Neuronal stem cell (in vitro differentiated cells): ENCODE measurements at regions not wholly inside any gene's neighbourhood (a gene's known extent, or its start where the extent isn't known, plus 50 kb on each side); places are given as distances from the start of the nearest gene placed in this dataset.

Source experiments
- DNase-seq: peaks from one replicate; pipeline ENCODE4 v3.0.0-alpha.2; 2013; ENCODE audit warnings: low spot score
- H2AFZ ChIP-seq: one replicate; pipeline ENCODE4 v1.6.1; 2013; ENCODE audit warnings: mild to moderate bottlenecking, low read length, inconsistent platforms
- H2AK5ac ChIP-seq: 2 replicates; pipeline ENCODE4 v1.6.1; 2013; ENCODE audit warnings: low read depth, mild to moderate bottlenecking, inconsistent platforms, low read length, moderate library complexity, mixed read lengths
- H2BK120ac ChIP-seq: 2 replicates; pipeline ENCODE4 v1.6.1; 2013; ENCODE audit warnings: low read depth, mild to moderate bottlenecking, inconsistent platforms, low read length, moderate library complexity, mixed read lengths
- H2BK12ac ChIP-seq: one replicate; pipeline ENCODE4 v1.6.1; 2013; ENCODE audit warnings: low read length, inconsistent platforms
- H2BK15ac ChIP-seq: 2 replicates; pipeline ENCODE4 v1.6.1; 2013; ENCODE audit warnings: mild to moderate bottlenecking, low read length, inconsistent platforms, mixed read lengths
- H2BK5ac ChIP-seq: one replicate; pipeline ENCODE4 v1.6.1; 2013; ENCODE audit warnings: inconsistent platforms, mild to moderate bottlenecking, low read length, moderate library complexity
- H3K14ac ChIP-seq: one replicate; pipeline ENCODE4 v1.6.1; 2013; ENCODE audit warnings: low read length, inconsistent platforms
- H3K18ac ChIP-seq: 2 replicates; pipeline ENCODE4 v1.6.1; 2013; ENCODE audit warnings: low read length, inconsistent platforms
- H3K23ac ChIP-seq: 2 replicates; pipeline ENCODE4 v1.6.1; 2013; ENCODE audit warnings: low read depth, mild to moderate bottlenecking, mixed read lengths, low read length, inconsistent platforms; ENCODE audit not compliant: poor library complexity
- H3K27ac ChIP-seq: replicated peaks from 3 replicates; pipeline ENCODE4 v1.5.1; 2013; ENCODE audit warnings: low read length, inconsistent platforms
- H3K27me3 ChIP-seq, 3 experiments: 2 replicates each; pipeline ENCODE4 v1.6.1; 2013; ENCODE audit warnings: low read length in 3 of 3, mild to moderate bottlenecking in 2 of 3, inconsistent platforms in 1 of 3, low read depth in 1 of 3, mixed read lengths in 1 of 3, moderate library complexity in 1 of 3; ENCODE audit not compliant: control insufficient read depth in 3 of 3, insufficient read depth in 3 of 3
- H3K36me3 ChIP-seq, 2 donors: replicated peaks in 1 of 2; 2 replicates each; pipeline ENCODE4 v1.6.1; 2013; ENCODE audit warnings: low read length in 2 of 2; ENCODE audit not compliant: control insufficient read depth in 2 of 2, insufficient read depth in 2 of 2
- H3K4ac ChIP-seq: 2 replicates; pipeline ENCODE4 v1.6.1; 2013; ENCODE audit warnings: inconsistent platforms, mild to moderate bottlenecking, low read length, moderate library complexity
- H3K4me1 ChIP-seq, 2 donors: 1 replicate in 1 of 2; 2 replicates in 1 of 2; pipeline ENCODE4 v1.6.1; 2013; ENCODE audit warnings: low read length in 2 of 2, low read depth in 1 of 2; ENCODE audit not compliant: control insufficient read depth in 2 of 2, insufficient read depth in 1 of 2
- H3K4me2 ChIP-seq: one replicate; pipeline ENCODE4 v1.6.1; 2013; ENCODE audit warnings: mild to moderate bottlenecking, low read length, inconsistent platforms; ENCODE audit not compliant: insufficient read depth, poor library complexity, severe bottlenecking
- H3K4me3 ChIP-seq, 2 donors: 2 replicates each; pipeline ENCODE4 v1.5.1; 2013; ENCODE audit warnings: low read length in 2 of 2, mild to moderate bottlenecking in 2 of 2, inconsistent platforms in 1 of 2, moderate library complexity in 1 of 2
- H3K79me1 ChIP-seq: one replicate; pipeline ENCODE4 v1.6.1; 2013; ENCODE audit warnings: low read depth, mild to moderate bottlenecking, inconsistent platforms, low read length, moderate library complexity
- H3K9ac ChIP-seq: one replicate; pipeline ENCODE4 v1.6.1; 2013; ENCODE audit warnings: mild to moderate bottlenecking, low read depth, low read length, inconsistent platforms; ENCODE audit not compliant: poor library complexity
- H3K9me3 ChIP-seq, 2 donors: replicated peaks in 1 of 2; 2 replicates each; pipeline versions ENCODE3 to v1.6.1; 2013; ENCODE audit warnings: low read length in 2 of 2, mild to moderate bottlenecking in 2 of 2, inconsistent platforms in 1 of 2, low read depth in 1 of 2, mixed read lengths in 1 of 2, moderate library complexity in 1 of 2; ENCODE audit not compliant: control insufficient read depth in 2 of 2, insufficient read depth in 1 of 2
- H4K8ac ChIP-seq: one replicate; pipeline ENCODE4 v1.6.1; 2013; ENCODE audit warnings: low read depth, mild to moderate bottlenecking, inconsistent platforms, low read length, moderate library complexity
- H4K91ac ChIP-seq: one replicate; pipeline ENCODE4 v1.6.1; 2013; ENCODE audit warnings: low read length, low read depth, mild to moderate bottlenecking, inconsistent platforms; ENCODE audit not compliant: poor library complexity
- WGBS, 2 donors: extraction: QIAGEN DNeasy Blood & Tissue Kit; methylation state at CpG; one replicate each; pipeline ENCODE4 v1.1.7; 2013; ENCODE audit warnings: missing lambda C conversion rate in 2 of 2, mixed read lengths in 1 of 2; ENCODE audit not compliant: insufficient read length in 2 of 2, insufficient replicate concordance in 1 of 2; ENCODE audit errors: extremely low coverage in 2 of 2; 5-methylcytosine and 5-hydroxymethylcytosine counted together

DNA sequence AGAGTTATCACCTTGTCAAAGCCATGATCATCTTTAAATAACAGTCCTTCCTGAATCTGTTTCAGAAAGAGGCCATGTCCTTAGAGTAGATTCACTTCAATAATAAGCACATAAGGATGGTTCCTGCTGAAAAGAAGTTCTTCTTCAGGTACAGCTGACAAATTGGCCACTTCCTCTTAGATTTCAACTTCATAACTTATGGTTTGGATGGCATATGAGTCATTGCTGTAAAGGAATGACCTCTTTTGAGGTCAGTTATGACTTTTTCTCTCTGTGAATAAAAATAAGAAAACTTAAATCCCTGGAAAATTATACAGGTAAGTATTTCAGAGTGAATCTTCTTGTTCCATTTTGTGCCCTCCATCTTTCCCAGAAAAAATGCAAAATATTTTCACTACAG is 555.3 kb upstream of the ZNF462 start:
- Histone ChIP-seq H3K79me1 (no peaks in the 10 kb centered on the region), H3K14ac (no peak overlapping the region), H4K8ac (no peak overlapping the region), H3K9ac (no peak overlapping the region), H3K4me1 (peaks cover 0 to 3% of the 10 kb centered on the region in 2 donors), H3K4me2 (no peak overlapping the region), H4K91ac (no peak overlapping the region), H2BK12ac (no peak overlapping the region), H3K27ac (no peak overlapping the region), H3K23ac (no peak overlapping the region), H3K27me3 (no peaks in the 10 kb centered on the region), H3K36me3 (no peaks in the 10 kb centered on the region), H3K4me3 (no peak overlapping the region), H2AFZ (peak overlapping the region; percentile 68), H2AK5ac (no peak overlapping the region), H3K4ac (no peak overlapping the region), H2BK120ac (no peak overlapping the region), H2BK5ac (no peak overlapping the region), H3K18ac (no peak overlapping the region), H2BK15ac (no peak overlapping the region), H3K9me3 (peaks cover 0 to 10% of the 10 kb centered on the region in 2 donors)
- DNase-seq = no peak

DNA sequence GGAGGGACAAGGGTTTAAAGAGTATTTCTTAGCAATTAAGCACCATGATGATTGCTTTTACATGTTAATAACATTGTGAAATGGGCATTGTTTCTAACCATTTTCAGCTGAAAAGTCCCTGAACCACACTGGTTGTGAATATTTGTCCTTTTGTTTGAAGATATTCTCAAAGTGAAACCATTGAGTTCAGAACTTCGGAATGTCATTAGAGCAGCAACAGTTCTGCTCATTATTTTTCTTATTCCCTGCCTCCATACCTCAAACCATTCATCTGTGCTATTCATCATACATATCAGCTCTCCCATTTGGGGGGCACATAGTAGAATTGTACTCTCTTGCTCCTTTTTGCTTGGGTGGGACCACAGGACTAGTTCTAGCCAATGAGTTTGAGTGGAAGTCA is 553.0 kb upstream of the ZNF462 start:
- H2AFZ ChIP-seq = no peak overlapping the region
- no peaks in the 10 kb centered on the region for H3K79me1 ChIP-seq
- WGBS, 2 donors = no CpG with 5 or more reads among the region's 1 CpG
- no peak overlapping the region for H4K8ac ChIP-seq
- no peak overlapping the region for H3K18ac ChIP-seq
- no peak overlapping the region for H3K4ac ChIP-seq
- H2BK15ac ChIP-seq = no peak overlapping the region
- no peak overlapping the region for H3K14ac ChIP-seq
- peaks cover 0 to 10% of the 10 kb centered on the region in 2 donors for H3K9me3 ChIP-seq
- H2AK5ac ChIP-seq = no peak overlapping the region
- no peak overlapping the region for H2BK5ac ChIP-seq
- peaks cover 0 to 3% of the 10 kb centered on the region in 2 donors for H3K4me1 ChIP-seq
- no peaks in the 10 kb centered on the region for H3K27me3 ChIP-seq
- no peak overlapping the region for H3K4me3 ChIP-seq
- no peak overlapping the region for H3K27ac ChIP-seq
- H2BK120ac ChIP-seq = no peak overlapping the region
- H3K9ac ChIP-seq = no peak overlapping the region
- no peak overlapping the region for H4K91ac ChIP-seq
- no peaks in the 10 kb centered on the region for H3K36me3 ChIP-seq
- no peak overlapping the region for H3K4me2 ChIP-seq
- no peak for DNase-seq
- H3K23ac ChIP-seq = no peak overlapping the region
- H2BK12ac ChIP-seq = no peak overlapping the region

DNA sequence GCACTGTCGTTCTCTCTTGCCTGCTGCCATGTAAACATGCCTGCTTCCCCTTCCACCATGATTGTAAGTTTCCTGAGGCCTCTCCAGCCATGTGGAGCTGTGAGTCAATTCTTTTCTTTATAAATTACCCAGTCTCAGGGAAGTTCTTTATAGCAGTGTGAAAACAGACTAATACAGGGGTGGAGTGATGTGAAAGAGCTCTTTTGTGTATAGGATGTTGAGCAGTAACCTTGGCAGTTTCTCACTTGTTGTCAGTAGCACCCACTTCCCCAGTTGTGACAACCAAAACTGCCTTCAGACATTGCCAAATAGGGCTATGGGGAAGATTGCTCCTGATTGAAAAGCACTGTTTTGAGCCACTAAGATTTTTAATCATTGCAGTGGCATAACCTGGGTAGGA is 552.2 kb upstream of the ZNF462 start:
- Histone ChIP-seq H3K4me3 (no peak overlapping the region), H4K8ac (no peak overlapping the region), H3K27ac (no peak overlapping the region), H2BK120ac (no peak overlapping the region), H2AK5ac (no peak overlapping the region), H3K79me1 (no peaks in the 10 kb centered on the region), H3K4ac (no peak overlapping the region), H3K14ac (no peak overlapping the region), H2BK12ac (no peak overlapping the region), H3K18ac (no peak overlapping the region), H3K4me1 (peaks cover 0 to 3% of the 10 kb centered on the region in 2 donors), H2AFZ (no peak overlapping the region), H3K36me3 (no peaks in the 10 kb centered on the region), H3K9me3 (peaks cover 0 to 10% of the 10 kb centered on the region in 2 donors), H3K4me2 (no peak overlapping the region), H3K9ac (no peak overlapping the region), H3K27me3 (no peaks in the 10 kb centered on the region), H4K91ac (no peak overlapping the region), H2BK15ac (no peak overlapping the region), H3K23ac (no peak overlapping the region), H2BK5ac (no peak overlapping the region)
- no CpG with 5 or more reads among the region's 1 CpG for WGBS, 2 donors
- DNase-seq = no peak

DNA sequence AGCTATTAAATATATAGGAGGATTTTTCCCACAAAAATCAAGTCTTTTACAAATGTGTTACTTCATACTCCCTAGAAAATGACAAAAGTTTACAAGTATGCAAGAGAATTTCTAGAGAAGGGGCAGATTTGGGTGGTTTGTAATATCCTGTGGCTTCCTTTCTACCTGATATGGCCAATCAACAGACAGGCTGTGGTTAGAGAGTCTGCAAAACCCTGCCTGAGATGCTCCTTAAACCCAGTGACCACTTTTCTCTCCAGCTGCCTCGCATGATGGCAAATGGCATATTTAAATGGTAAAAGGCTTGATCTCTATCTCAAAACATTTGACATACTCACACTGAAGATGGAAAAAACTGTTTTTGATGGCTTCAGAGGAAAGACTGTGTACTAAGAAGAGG is 550.1 kb upstream of the ZNF462 start:
- DNase-seq = no peak
- Histone ChIP-seq H3K79me1 (no peaks in the 10 kb centered on the region), H3K4me3 (no peak overlapping the region), H2AK5ac (no peak overlapping the region), H3K27ac (no peak overlapping the region), H3K18ac (no peak overlapping the region), H3K27me3 (no peaks in the 10 kb centered on the region), H3K9ac (no peak overlapping the region), H2BK15ac (no peak overlapping the region), H3K23ac (no peak overlapping the region), H2BK12ac (no peak overlapping the region), H2BK5ac (no peak overlapping the region), H2BK120ac (no peak overlapping the region), H4K91ac (no peak overlapping the region), H3K9me3 (peaks cover 0 to 10% of the 10 kb centered on the region in 2 donors), H3K36me3 (no peaks in the 10 kb centered on the region), H3K4me2 (no peak overlapping the region), H3K4ac (no peak overlapping the region), H3K14ac (no peak overlapping the region), H4K8ac (no peak overlapping the region), H2AFZ (no peak overlapping the region), H3K4me1 (peaks cover 0 to under 1% of the 10 kb centered on the region in 2 donors)
- WGBS, 2 donors = no CpG with 5 or more reads among the region's 1 CpG
